Chondrocyte (in vitro differentiated cells): ENCODE measurements at regions not wholly inside any gene's neighbourhood (a gene's known extent, or its start where the extent isn't known, plus 50 kb on each side); places are given as distances from the start of the nearest gene placed in this dataset.
"Not testable (repeated sequence)": the region's sequence is repeated elsewhere in the genome, so short reads cannot be mapped to it uniquely, and the experiment has no call there.

Source experiments
- DNase-seq: peaks from one replicate; pipeline ENCODE4 v3.0.0; 2021; ENCODE audit warnings: mixed read lengths, low spot score
- H3K27ac Mint-ChIP-seq: one replicate; pipeline ENCODE4 v1.8.0; 2021; ENCODE audit warnings: mild to moderate bottlenecking, moderate library complexity, mixed read lengths; ENCODE audit not compliant: unreplicated experiment
- H3K27me3 Mint-ChIP-seq: 2 replicates; pipeline ENCODE4 v1.8.0; 2021; ENCODE audit warnings: low read depth, mixed read lengths
- H3K36me3 Mint-ChIP-seq: 2 replicates; pipeline ENCODE4 v1.8.0; 2021; ENCODE audit warnings: low read depth, mixed read lengths
- H3K4me1 Mint-ChIP-seq: 2 replicates; pipeline ENCODE4 v1.8.0; 2021; ENCODE audit warnings: low read depth, mild to moderate bottlenecking, mixed read lengths
- H3K4me3 Mint-ChIP-seq: one replicate; pipeline ENCODE4 v1.8.0; 2021; ENCODE audit warnings: mild to moderate bottlenecking, moderate library complexity, mixed read lengths; ENCODE audit not compliant: unreplicated experiment
- H3K9me3 Mint-ChIP-seq: 2 replicates; pipeline ENCODE4 v1.8.0; 2021; ENCODE audit warnings: low read depth, mixed read lengths
- TF ChIP-seq, protein P1 (sequence below): fragments of 200-600 bp; sonication (generic); IDR thresholded peaks from 2 replicates; pipeline ENCODE4 v1.5.0; 2021; ENCODE audit warnings: antibody characterized with exemption, mild to moderate bottlenecking, moderate library complexity

DNA sequence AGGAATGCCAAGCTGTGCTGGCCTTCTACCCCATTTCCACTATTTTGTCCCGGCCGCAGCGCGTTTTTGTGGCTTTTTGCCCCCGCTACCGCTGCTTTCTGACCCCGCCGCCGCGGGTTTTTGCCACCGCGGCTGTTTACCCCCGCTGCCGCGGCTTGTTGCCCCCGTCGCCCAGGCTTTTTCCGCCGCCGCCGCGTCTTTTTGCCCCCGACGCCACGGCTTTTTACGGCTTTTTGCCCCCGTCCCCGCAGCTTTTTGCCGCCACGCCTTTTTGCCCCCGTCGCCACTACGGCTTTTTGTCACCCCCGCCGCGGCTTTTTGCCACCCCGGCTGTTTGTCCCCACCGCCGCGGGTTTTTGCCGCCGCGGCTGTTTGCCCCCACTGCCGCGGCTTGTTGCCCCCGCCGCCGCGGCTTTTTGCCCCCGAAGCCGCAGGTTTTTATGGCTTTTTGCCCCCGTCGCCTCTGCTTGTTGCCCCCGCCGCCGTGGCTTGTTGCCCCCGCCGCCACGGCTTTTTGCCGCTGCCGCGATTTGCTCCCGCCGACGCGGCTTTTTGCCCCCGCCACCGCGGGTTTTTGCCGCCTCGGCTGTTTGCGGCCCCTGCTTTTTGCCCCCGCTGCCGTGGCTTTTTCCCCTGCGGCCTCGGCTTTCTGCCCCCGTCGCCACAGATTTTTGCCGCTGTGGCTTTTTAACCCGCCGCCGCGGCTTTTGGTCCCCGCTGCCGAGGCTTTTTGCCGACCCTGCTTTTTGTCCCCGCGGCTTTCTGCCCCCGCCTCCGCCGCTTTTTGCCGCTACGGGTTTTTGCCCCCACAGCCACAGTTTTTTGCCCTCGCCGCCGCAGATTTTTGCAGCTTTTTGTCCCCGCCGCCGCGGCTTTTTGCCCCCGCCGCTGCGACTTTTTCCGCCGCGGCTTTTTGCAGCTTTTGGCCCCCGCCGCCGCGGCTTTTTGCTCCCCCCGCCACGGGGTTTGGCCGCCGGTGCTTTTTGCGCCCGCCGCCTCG, 520.4 kb upstream of the WSB1 start:
- Mint-ChIP-seq H3K4me3 (no peak overlapping the region), H3K36me3 (no peaks in the 10 kb centered on the region), H3K4me1 (no peaks in the 10 kb centered on the region), H3K27ac (no peak overlapping the region), H3K9me3 (peaks cover 34% of the 10 kb centered on the region), H3K27me3 (no peaks in the 10 kb centered on the region)
- peak; percentile 59 for DNase-seq
- TF ChIP-seq, protein P1, sequence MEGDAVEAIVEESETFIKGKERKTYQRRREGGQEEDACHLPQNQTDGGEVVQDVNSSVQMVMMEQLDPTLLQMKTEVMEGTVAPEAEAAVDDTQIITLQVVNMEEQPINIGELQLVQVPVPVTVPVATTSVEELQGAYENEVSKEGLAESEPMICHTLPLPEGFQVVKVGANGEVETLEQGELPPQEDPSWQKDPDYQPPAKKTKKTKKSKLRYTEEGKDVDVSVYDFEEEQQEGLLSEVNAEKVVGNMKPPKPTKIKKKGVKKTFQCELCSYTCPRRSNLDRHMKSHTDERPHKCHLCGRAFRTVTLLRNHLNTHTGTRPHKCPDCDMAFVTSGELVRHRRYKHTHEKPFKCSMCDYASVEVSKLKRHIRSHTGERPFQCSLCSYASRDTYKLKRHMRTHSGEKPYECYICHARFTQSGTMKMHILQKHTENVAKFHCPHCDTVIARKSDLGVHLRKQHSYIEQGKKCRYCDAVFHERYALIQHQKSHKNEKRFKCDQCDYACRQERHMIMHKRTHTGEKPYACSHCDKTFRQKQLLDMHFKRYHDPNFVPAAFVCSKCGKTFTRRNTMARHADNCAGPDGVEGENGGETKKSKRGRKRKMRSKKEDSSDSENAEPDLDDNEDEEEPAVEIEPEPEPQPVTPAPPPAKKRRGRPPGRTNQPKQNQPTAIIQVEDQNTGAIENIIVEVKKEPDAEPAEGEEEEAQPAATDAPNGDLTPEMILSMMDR = no peak

DNA sequence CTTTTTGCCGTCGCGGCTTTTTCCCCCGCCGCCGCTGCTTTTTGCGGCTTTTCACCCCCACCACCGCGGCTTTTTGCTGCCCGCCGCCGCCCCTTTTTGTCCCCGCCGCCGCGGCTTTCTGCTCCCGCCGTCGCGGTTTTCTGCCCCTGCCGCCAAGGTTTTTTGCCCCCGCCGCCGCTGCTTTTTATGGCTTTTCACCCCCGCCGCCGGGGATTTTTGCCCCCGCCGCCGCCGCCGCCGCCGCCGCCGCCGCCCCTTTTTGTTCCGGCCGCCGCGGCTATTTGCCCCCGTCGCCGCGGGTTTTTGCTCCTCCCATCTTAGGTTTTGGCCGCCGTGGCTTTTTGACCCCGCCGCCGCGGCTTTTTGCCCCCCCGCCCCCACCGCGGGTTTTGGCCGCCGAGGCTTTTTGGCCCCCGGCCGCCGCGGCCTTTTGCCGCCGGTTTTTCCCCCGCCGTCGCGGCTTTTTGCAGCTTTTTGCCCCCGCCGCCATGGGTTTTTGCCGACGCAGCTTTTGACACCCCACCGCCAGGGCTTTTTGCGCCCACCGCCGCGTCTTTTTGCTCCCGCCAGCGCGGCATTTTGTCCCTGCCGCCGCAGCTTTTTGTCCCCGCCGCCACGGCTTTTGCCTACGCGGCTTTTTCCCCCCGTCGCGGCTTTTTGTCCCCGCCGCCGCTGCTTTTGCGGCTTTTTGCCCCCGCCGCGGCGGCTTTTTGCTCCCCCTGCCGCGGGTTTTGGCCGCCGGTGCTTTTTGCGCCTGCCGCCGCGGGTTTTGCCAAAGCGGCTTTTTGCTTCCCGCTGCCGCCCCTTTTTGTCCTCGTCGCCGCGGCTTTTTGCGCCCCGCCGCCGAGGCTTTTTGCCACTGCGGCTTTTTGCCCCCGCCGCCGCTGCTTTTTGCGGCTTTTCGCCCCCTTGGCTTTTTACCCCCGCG, 519.4 kb upstream of the WSB1 start:
- peaks cover 31% of the 10 kb centered on the region for H3K9me3 Mint-ChIP-seq
- no peak overlapping the region for H3K4me3 Mint-ChIP-seq
- no peaks in the 10 kb centered on the region for H3K4me1 Mint-ChIP-seq
- H3K36me3 Mint-ChIP-seq = no peaks in the 10 kb centered on the region
- H3K27me3 Mint-ChIP-seq = no peaks in the 10 kb centered on the region
- peak; percentile 72 for DNase-seq
- H3K27ac Mint-ChIP-seq = no peak overlapping the region
- TF ChIP-seq, protein P1 = no peak

DNA sequence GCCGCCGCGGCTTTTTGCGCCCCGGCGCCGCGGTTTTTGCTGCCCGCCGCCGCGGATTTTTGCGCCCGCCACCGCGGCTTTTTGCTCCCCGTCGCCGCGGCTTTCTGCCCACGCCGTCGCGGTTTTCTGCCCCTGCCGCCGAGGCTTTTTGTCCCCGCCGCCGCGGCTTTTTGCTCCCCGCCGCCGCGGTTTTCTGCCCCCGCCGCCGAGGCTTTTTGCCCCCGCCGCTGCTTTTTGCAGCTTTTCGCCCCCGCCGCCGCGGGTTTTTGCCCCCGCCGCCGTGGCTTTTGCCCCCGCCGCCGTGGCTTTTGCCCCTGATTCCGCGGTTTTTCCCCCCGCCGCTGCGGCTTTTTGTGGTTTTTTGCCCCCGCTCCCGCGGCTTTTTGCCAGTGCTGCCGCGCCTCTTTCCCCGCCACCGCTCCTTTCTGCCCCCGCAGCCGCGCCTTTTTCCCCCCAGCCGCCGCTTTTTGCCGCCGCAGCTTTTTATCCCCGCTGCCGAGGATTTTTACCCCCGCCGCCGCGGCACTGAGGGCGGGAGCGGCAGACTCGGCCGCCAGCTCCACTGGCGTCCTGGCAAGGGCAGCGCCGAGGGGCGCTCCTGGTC, 518.6 kb upstream of the WSB1 start:
- no peak overlapping the region for H3K27ac Mint-ChIP-seq
- peaks cover 27% of the 10 kb centered on the region for H3K9me3 Mint-ChIP-seq
- no peaks in the 10 kb centered on the region for H3K27me3 Mint-ChIP-seq
- DNase-seq = peak; percentile 40
- H3K4me3 Mint-ChIP-seq = no peak overlapping the region
- TF ChIP-seq, protein P1 = no peak
- no peaks in the 10 kb centered on the region for H3K4me1 Mint-ChIP-seq
- no peaks in the 10 kb centered on the region for H3K36me3 Mint-ChIP-seq

DNA sequence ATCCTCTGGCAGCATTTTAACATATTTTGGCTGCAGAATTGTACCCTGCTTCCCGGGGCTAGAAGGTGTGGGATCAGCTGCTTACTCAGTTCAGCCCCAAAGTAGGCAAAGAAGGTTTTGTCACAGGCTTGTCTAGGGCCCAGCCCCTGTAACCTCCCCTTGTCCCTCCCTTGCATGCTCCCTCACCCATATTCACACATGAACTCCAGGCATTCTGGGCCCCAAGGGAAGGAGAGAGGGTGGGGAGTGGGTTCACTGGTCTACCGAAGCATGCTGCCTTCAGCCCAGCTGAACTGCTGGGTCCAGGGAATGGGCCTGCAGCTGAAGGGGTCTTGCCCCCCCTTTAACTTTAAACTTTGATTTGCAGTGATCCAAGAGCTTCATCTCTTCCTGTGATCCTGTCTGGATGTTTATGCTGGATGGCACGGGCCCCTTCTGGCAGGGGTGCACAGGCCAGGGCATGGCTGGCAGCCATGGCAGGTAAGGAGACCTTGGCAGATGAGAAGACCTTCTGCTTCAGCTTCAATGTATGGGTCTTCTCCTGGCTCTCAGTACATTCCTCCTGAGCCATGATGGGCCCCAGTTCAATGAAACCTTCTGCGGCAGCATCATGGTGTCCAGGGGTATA, 513.6 kb upstream of the WSB1 start:
- H3K27ac Mint-ChIP-seq, H3K4me3 Mint-ChIP-seq, H3K4me1 Mint-ChIP-seq, H3K27me3 Mint-ChIP-seq, H3K36me3 Mint-ChIP-seq: not testable (repeated sequence)
- DNase-seq = peak; percentile 88
- peaks cover 29% of the 10 kb centered on the region for H3K9me3 Mint-ChIP-seq

- TF ChIP-seq, protein P1 = no peak
- DNase-seq = peak; percentile 91
- no peaks in the 10 kb centered on the region for H3K27me3 Mint-ChIP-seq
- H3K4me1 Mint-ChIP-seq = no peaks in the 10 kb centered on the region
- H3K4me3 Mint-ChIP-seq = no peak overlapping the region
- peaks cover 18% of the 10 kb centered on the region for H3K9me3 Mint-ChIP-seq
- no peaks in the 10 kb centered on the region for H3K36me3 Mint-ChIP-seq
- no peak overlapping the region for H3K27ac Mint-ChIP-seq
These were observed 511.8 kb upstream of the WSB1 start for GRCh38 chr17:26782153-26782552.
